ENCODE measurements at regions not wholly inside any gene's neighbourhood (a gene's known extent, or its start where the extent isn't known, plus 50 kb on each side); places are given as distances from the start of the nearest gene placed in this dataset.
"Not testable (repeated sequence)": the region's sequence is repeated elsewhere in the genome, so short reads cannot be mapped to it uniquely, and the experiment has no call there.

- H3K36me3 ChIP-seq (ENCODE audit: control insufficient read depth in 2 of 2, insufficient read depth in 2 of 2, low read length in 2 of 2): no peaks in the 10 kb centered on the region
- no peak overlapping the region for H3K27ac ChIP-seq (ENCODE audit: low read length)
Observed at GRCh38 chr18:73004260-73004659, 136.5 kb upstream of the NETO1 start.

GRCh38 chr18:72999971-73000607 is 132.3 kb upstream of the NETO1 start:
- Histone ChIP-seq H3K9ac (ENCODE audit: low read length in 2 of 2) (no peak overlapping the region), H3K9me3 (ENCODE audit: control insufficient read depth in 2 of 2, low read length in 2 of 2) (peaks cover 0 to 4% of the 10 kb centered on the region in 2 donors), H3K4me3 (ENCODE audit: low read length in 2 of 2) (no peak overlapping the region), H3K4me1 (ENCODE audit: control insufficient read depth, insufficient read depth, low read length) (no peaks in the 10 kb centered on the region), H3K27me3 (ENCODE audit: control insufficient read depth in 1 of 2, insufficient read depth in 2 of 2, low read length in 2 of 2) (no peaks in the 10 kb centered on the region), H3K27ac (ENCODE audit: low read length) (no peak overlapping the region), H3K36me3 (ENCODE audit: control insufficient read depth in 2 of 2, insufficient read depth in 2 of 2, low read length in 2 of 2) (no peaks in the 10 kb centered on the region)

More at GRCh38 chr18:73004260-73004659, 136.5 kb upstream of the NETO1 start:
- Histone ChIP-seq H3K4me3 (ENCODE audit: low read length in 2 of 2) (no peak overlapping the region), H3K9ac (ENCODE audit: low read length in 2 of 2) (no peak overlapping the region), H3K9me3 (ENCODE audit: control insufficient read depth in 2 of 2, low read length in 2 of 2) (no peaks in the 10 kb centered on the region), H3K4me1 (ENCODE audit: control insufficient read depth, insufficient read depth, low read length) (no peaks in the 10 kb centered on the region), H3K27me3 (ENCODE audit: control insufficient read depth in 1 of 2, insufficient read depth in 2 of 2, low read length in 2 of 2) (no peaks in the 10 kb centered on the region)

GRCh38 chr18:72995558-72995957 is 127.8 kb upstream of the NETO1 start:
- Histone ChIP-seq H3K27me3 (ENCODE audit: control insufficient read depth in 1 of 2, insufficient read depth in 2 of 2, low read length in 2 of 2) (no peaks in the 10 kb centered on the region), H3K9me3 (ENCODE audit: control insufficient read depth in 2 of 2, low read length in 2 of 2) (peaks cover 0 to 4% of the 10 kb centered on the region in 2 donors)

GRCh38 chr18:72993250-72993649 is 125.5 kb upstream of the NETO1 start:
- H3K4me3 ChIP-seq (ENCODE audit: low read length in 2 of 2): no peak overlapping the region
- no peaks in the 10 kb centered on the region for H3K36me3 ChIP-seq (ENCODE audit: control insufficient read depth in 2 of 2, insufficient read depth in 2 of 2, low read length in 2 of 2)
- H3K4me1 ChIP-seq (ENCODE audit: control insufficient read depth, insufficient read depth, low read length): no peaks in the 10 kb centered on the region
- no peaks in the 10 kb centered on the region for H3K27me3 ChIP-seq (ENCODE audit: control insufficient read depth in 1 of 2, insufficient read depth in 2 of 2, low read length in 2 of 2)
- H3K9ac ChIP-seq (ENCODE audit: low read length in 2 of 2): no peak overlapping the region
- peaks cover 0 to 4% of the 10 kb centered on the region in 2 donors for H3K9me3 ChIP-seq (ENCODE audit: control insufficient read depth in 2 of 2, low read length in 2 of 2)
- H3K27ac ChIP-seq (ENCODE audit: low read length): no peak overlapping the region

More at GRCh38 chr18:72995558-72995957, 127.8 kb upstream of the NETO1 start:
- H3K27ac ChIP-seq (ENCODE audit: low read length): no peak overlapping the region
- H3K4me1 ChIP-seq (ENCODE audit: control insufficient read depth, insufficient read depth, low read length): no peaks in the 10 kb centered on the region
- no peak overlapping the region for H3K9ac ChIP-seq (ENCODE audit: low read length in 2 of 2)
- no peak overlapping the region for H3K4me3 ChIP-seq (ENCODE audit: low read length in 2 of 2)
- H3K36me3 ChIP-seq (ENCODE audit: control insufficient read depth in 2 of 2, insufficient read depth in 2 of 2, low read length in 2 of 2): no peaks in the 10 kb centered on the region

GRCh38 chr18:72991379-72991778 is 123.6 kb upstream of the NETO1 start:
- no peaks in the 10 kb centered on the region for H3K36me3 ChIP-seq (ENCODE audit: control insufficient read depth in 2 of 2, insufficient read depth in 2 of 2, low read length in 2 of 2)
- peaks cover 0 to 4% of the 10 kb centered on the region in 2 donors for H3K9me3 ChIP-seq (ENCODE audit: control insufficient read depth in 2 of 2, low read length in 2 of 2)
- no peak overlapping the region for H3K9ac ChIP-seq (ENCODE audit: low read length in 2 of 2)
- H3K4me3 ChIP-seq (ENCODE audit: low read length in 2 of 2): no peak overlapping the region
- no peaks in the 10 kb centered on the region for H3K4me1 ChIP-seq (ENCODE audit: control insufficient read depth, insufficient read depth, low read length)
- H3K27me3 ChIP-seq (ENCODE audit: control insufficient read depth in 1 of 2, insufficient read depth in 2 of 2, low read length in 2 of 2): no peaks in the 10 kb centered on the region
- H3K27ac ChIP-seq (ENCODE audit: low read length): no peak overlapping the region

- H3K4me1 ChIP-seq (ENCODE audit: control insufficient read depth, insufficient read depth, low read length); H3K9ac ChIP-seq (ENCODE audit: low read length in 2 of 2); H3K27me3 ChIP-seq (ENCODE audit: control insufficient read depth in 1 of 2, insufficient read depth in 2 of 2, low read length in 2 of 2); H3K27ac ChIP-seq (ENCODE audit: low read length); H3K4me3 ChIP-seq (ENCODE audit: low read length in 2 of 2); H3K36me3 ChIP-seq (ENCODE audit: control insufficient read depth in 2 of 2, insufficient read depth in 2 of 2, low read length in 2 of 2); H3K9me3 ChIP-seq (ENCODE audit: control insufficient read depth in 2 of 2, low read length in 2 of 2): not testable (repeated sequence)
Observed at GRCh38 chr18:72987570-72987969, 119.8 kb upstream of the NETO1 start.

- Histone ChIP-seq H3K4me1 (ENCODE audit: control insufficient read depth, insufficient read depth, low read length) (no peaks in the 10 kb centered on the region), H3K9me3 (ENCODE audit: control insufficient read depth in 2 of 2, low read length in 2 of 2) (no peaks in the 10 kb centered on the region), H3K4me3 (ENCODE audit: low read length in 2 of 2) (no peak overlapping the region), H3K27ac (ENCODE audit: low read length) (no peak overlapping the region), H3K36me3 (ENCODE audit: control insufficient read depth in 2 of 2, insufficient read depth in 2 of 2, low read length in 2 of 2) (no peaks in the 10 kb centered on the region), H3K27me3 (ENCODE audit: control insufficient read depth in 1 of 2, insufficient read depth in 2 of 2, low read length in 2 of 2) (no peaks in the 10 kb centered on the region), H3K9ac (ENCODE audit: low read length in 2 of 2) (no peak overlapping the region)
Observed at GRCh38 chr18:72986103-72986502, 118.3 kb upstream of the NETO1 start.

- no peaks in the 10 kb centered on the region for H3K4me1 ChIP-seq (ENCODE audit: control insufficient read depth, insufficient read depth, low read length)
- H3K27me3 ChIP-seq (ENCODE audit: control insufficient read depth in 1 of 2, insufficient read depth in 2 of 2, low read length in 2 of 2): no peaks in the 10 kb centered on the region
- H3K4me3 ChIP-seq (ENCODE audit: low read length in 2 of 2): no peak overlapping the region
- H3K9ac ChIP-seq (ENCODE audit: low read length in 2 of 2): no peak overlapping the region
- H3K9me3 ChIP-seq (ENCODE audit: control insufficient read depth in 2 of 2, low read length in 2 of 2): no peaks in the 10 kb centered on the region
- H3K27ac ChIP-seq (ENCODE audit: low read length): no peak overlapping the region
- no peaks in the 10 kb centered on the region for H3K36me3 ChIP-seq (ENCODE audit: control insufficient read depth in 2 of 2, insufficient read depth in 2 of 2, low read length in 2 of 2)
Observed at GRCh38 chr18:72985686-72986085, 117.9 kb upstream of the NETO1 start.

GRCh38 chr18:72984290-72984689 is 116.5 kb upstream of the NETO1 start:
- H3K9me3 ChIP-seq (ENCODE audit: control insufficient read depth in 2 of 2, low read length in 2 of 2): no peaks in the 10 kb centered on the region
- H3K27ac ChIP-seq (ENCODE audit: low read length): no peak overlapping the region
- H3K4me3 ChIP-seq (ENCODE audit: low read length in 2 of 2): no peak overlapping the region
- H3K9ac ChIP-seq (ENCODE audit: low read length in 2 of 2): no peak overlapping the region
- H3K4me1 ChIP-seq (ENCODE audit: control insufficient read depth, insufficient read depth, low read length): no peaks in the 10 kb centered on the region
- H3K36me3 ChIP-seq (ENCODE audit: control insufficient read depth in 2 of 2, insufficient read depth in 2 of 2, low read length in 2 of 2): no peaks in the 10 kb centered on the region
- H3K27me3 ChIP-seq (ENCODE audit: control insufficient read depth in 1 of 2, insufficient read depth in 2 of 2, low read length in 2 of 2): no peaks in the 10 kb centered on the region

GRCh38 chr18:72973841-72974240 is 106.1 kb upstream of the NETO1 start:
- Histone ChIP-seq H3K9ac (ENCODE audit: low read length in 2 of 2) (no peak overlapping the region), H3K27ac (ENCODE audit: low read length) (no peak overlapping the region), H3K4me1 (ENCODE audit: control insufficient read depth, insufficient read depth, low read length) (no peaks in the 10 kb centered on the region), H3K9me3 (ENCODE audit: control insufficient read depth in 2 of 2, low read length in 2 of 2) (peaks cover 0 to 2% of the 10 kb centered on the region in 2 donors), H3K36me3 (ENCODE audit: control insufficient read depth in 2 of 2, insufficient read depth in 2 of 2, low read length in 2 of 2) (no peaks in the 10 kb centered on the region), H3K27me3 (ENCODE audit: control insufficient read depth in 1 of 2, insufficient read depth in 2 of 2, low read length in 2 of 2) (no peaks in the 10 kb centered on the region), H3K4me3 (ENCODE audit: low read length in 2 of 2) (no peak overlapping the region)

GRCh38 chr18:72965616-72966015 is 97.8 kb upstream of the NETO1 start:
- H3K4me1 ChIP-seq (ENCODE audit: control insufficient read depth, insufficient read depth, low read length): no peaks in the 10 kb centered on the region
- H3K9ac ChIP-seq (ENCODE audit: low read length in 2 of 2): no peak overlapping the region
- no peak overlapping the region for H3K4me3 ChIP-seq (ENCODE audit: low read length in 2 of 2)
- peaks cover 0 to 7% of the 10 kb centered on the region in 2 donors for H3K9me3 ChIP-seq (ENCODE audit: control insufficient read depth in 2 of 2, low read length in 2 of 2)
- no peak overlapping the region for H3K27ac ChIP-seq (ENCODE audit: low read length)
- H3K27me3 ChIP-seq (ENCODE audit: control insufficient read depth in 1 of 2, insufficient read depth in 2 of 2, low read length in 2 of 2): no peaks in the 10 kb centered on the region
- H3K36me3 ChIP-seq (ENCODE audit: control insufficient read depth in 2 of 2, insufficient read depth in 2 of 2, low read length in 2 of 2): no peaks in the 10 kb centered on the region
